22Rv1 (cell line): ENCODE measurements at regions not wholly inside any gene's neighbourhood (a gene's known extent, or its start where the extent isn't known, plus 50 kb on each side); places are given as distances from the start of the nearest gene placed in this dataset.

Source experiments
- CTCF ChIP-seq: fragments of 450-650 bp; IDR thresholded peaks from 2 replicates; pipeline ENCODE4 v1.5.1; 2017; ENCODE audit warnings: mild to moderate bottlenecking
- ZFX ChIP-seq: fragments of 450-650 bp; IDR thresholded peaks from 2 replicates; pipeline ENCODE4 v1.6.1; 2017; ENCODE audit warnings: antibody characterized with exemption, borderline replicate concordance

- TF ChIP-seq CTCF = no peak
- TF ChIP-seq ZFX = no peak
Measured at GRCh38 chr7:42449431-42449830, 212.4 kb upstream of the GLI3 start.
